SU-DHL-6 (cell line): ENCODE measurements at regions not wholly inside any gene's neighbourhood (a gene's known extent, or its start where the extent isn't known, plus 50 kb on each side); places are given as distances from the start of the nearest gene placed in this dataset.

Source experiments
- EZH2phosphoT487 ChIP-seq: fragments of 200-600 bp; sonication (generic), shearing (Covaris generic); conservative IDR thresholded peaks from 2 replicates; pipeline ENCODE4 v1.6.1; 2018; ENCODE audit warnings: mild to moderate bottlenecking, antibody characterized with exemption, low read length, moderate library complexity, mixed read lengths
- TF ChIP-seq, protein P1 (sequence below): fragments of 200-600 bp; sonication (generic); IDR thresholded peaks from one replicate; pipeline ENCODE4 v1.5.1; 2017; ENCODE audit warnings: antibody characterized with exemption, mild to moderate bottlenecking, low read length, moderate library complexity; ENCODE audit not compliant: insufficient read depth, poor library complexity, severe bottlenecking

DNA sequence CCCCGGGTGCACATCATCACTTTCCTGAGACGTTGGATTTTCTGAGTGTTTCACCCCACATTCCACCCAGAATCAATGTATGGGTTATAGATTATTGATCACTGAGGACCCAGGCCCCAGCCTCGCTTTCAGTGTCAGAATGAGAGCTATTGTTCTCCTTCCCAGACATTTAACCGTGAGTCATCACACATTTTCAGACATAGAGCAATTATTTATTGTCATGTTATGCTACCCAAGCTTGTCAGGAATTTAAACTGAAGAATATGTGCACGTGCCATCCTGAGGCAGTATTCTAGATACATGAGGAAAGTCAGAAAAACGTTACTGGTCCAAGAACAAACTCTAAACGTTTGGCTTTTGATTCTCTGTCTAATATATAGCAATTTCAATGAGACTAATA lies 276.6 kb upstream of the ZNF507 start:
- TF ChIP-seq, protein P1, sequence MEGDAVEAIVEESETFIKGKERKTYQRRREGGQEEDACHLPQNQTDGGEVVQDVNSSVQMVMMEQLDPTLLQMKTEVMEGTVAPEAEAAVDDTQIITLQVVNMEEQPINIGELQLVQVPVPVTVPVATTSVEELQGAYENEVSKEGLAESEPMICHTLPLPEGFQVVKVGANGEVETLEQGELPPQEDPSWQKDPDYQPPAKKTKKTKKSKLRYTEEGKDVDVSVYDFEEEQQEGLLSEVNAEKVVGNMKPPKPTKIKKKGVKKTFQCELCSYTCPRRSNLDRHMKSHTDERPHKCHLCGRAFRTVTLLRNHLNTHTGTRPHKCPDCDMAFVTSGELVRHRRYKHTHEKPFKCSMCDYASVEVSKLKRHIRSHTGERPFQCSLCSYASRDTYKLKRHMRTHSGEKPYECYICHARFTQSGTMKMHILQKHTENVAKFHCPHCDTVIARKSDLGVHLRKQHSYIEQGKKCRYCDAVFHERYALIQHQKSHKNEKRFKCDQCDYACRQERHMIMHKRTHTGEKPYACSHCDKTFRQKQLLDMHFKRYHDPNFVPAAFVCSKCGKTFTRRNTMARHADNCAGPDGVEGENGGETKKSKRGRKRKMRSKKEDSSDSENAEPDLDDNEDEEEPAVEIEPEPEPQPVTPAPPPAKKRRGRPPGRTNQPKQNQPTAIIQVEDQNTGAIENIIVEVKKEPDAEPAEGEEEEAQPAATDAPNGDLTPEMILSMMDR = no peak
- no peak for TF ChIP-seq EZH2phosphoT487
